AG09319 (cell line): ENCODE measurements at regions not wholly inside any gene's neighbourhood (a gene's known extent, or its start where the extent isn't known, plus 50 kb on each side); places are given as distances from the start of the nearest gene placed in this dataset.
"Not testable (repeated sequence)": the region's sequence is repeated elsewhere in the genome, so short reads cannot be mapped to it uniquely, and the experiment has no call there.

Experiments used
- DNase-seq: peaks from one replicate; pipeline ENCODE4 v3.0.0-alpha.2; 2010; ENCODE audit warnings: low read depth; ENCODE audit errors: extremely low read depth
- CTCF ChIP-seq: IDR thresholded peaks from 2 replicates; pipeline ENCODE4 v1.5.1; 2011; ENCODE audit warnings: low read depth, mild to moderate bottlenecking, inconsistent platforms, low read length, moderate library complexity

DNA sequence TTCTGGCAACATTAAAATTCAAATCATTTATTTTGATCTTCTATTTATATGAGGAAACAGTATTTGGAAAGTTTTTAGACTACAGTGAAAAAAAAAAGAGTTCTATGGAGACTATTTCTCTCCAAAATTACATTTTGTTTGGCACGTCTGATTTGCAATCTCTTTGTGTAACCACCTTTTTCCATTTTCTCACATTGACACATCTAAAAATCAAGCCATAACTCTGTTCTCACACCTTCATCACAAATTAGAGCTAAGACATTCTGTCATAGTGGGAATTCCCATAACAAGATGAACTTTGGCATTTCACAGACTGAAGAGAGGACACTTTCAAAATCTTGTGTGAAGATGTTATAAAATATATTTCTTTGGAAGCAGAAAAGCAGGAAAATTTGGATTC is 468.9 kb downstream of the GRIA2 start:
- TF ChIP-seq CTCF: no peak
- DNase-seq: no peak

DNA sequence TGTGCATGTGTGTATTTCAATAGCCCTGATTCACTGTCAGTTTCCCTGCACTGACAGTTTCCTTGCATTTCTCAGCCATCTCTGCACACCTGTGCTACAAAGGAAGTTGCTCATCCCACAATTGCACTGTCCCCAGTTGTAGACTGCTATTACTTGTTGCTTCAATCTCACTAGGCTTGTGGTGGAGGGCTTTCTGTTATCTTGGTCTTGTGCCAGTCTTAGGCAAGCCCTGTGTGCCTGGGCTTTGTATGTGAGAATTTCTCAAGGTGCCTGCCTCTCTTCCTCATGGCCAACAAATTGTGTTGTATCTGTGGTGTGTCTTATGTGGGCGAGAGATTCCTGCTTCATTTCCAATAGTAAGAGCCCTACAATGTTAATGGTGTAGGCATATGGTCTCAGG is 467.4 kb downstream of the GRIA2 start:
- no peak for TF ChIP-seq CTCF
- DNase-seq: no peak

DNA sequence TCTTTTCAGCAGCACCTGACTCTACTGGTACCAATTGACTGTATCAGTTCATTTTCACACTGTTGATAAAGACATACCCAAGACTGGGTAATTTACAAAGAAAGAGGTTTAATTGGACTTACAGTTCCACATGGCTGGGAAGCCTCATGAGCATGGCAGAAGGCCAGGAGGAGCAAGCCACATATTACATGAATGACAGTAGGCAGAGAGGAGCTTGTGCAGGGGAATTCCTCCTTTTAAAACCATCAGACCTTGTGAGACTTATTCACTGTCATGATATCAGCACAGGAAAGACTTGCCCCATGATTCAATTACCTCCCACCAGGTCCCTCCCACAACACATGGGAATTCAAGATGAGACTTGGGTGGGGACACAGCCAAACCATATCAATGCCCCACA is 458.8 kb downstream of the GRIA2 start:
- DNase-seq: not testable (repeated sequence)

GRCh38 chr4:157678478-157678877 is 457.9 kb downstream of the GRIA2 start:
- no peak for TF ChIP-seq CTCF
- DNase-seq: no peak

- TF ChIP-seq CTCF: no peak
- DNase-seq: no peak
Measured at GRCh38 chr4:157674699-157675098, 454.2 kb downstream of the GRIA2 start.

- DNase-seq: no peak
- TF ChIP-seq CTCF: no peak
Measured at GRCh38 chr4:157667836-157668235, 447.3 kb downstream of the GRIA2 start.

DNA sequence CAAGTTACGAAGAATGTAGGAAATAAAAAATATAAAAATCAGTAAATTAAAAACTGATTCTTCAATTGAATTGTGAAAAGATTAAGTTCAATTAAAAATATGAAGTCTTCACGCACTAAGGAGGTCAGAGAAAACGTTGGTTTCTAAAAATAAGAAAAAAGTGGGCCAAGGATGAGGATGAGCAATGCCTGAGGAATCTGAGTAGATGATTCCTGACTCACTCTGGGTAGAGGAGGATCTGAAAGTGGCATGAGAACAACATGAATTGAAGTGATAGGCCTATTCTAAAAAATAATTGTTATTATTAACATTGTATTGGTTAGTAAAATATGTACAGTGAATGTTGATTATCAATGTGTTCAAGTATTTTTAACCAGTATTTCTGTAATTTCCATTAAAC is 444.2 kb downstream of the GRIA2 start:
- no peak for DNase-seq
- TF ChIP-seq CTCF: no peak

- TF ChIP-seq CTCF: no peak
- no peak for DNase-seq
Measured at GRCh38 chr4:157655096-157655809, 434.7 kb downstream of the GRIA2 start.
